ENCODE measurements at regions not wholly inside any gene's neighbourhood (a gene's known extent, or its start where the extent isn't known, plus 50 kb on each side); places are given as distances from the start of the nearest gene placed in this dataset.

DNA sequence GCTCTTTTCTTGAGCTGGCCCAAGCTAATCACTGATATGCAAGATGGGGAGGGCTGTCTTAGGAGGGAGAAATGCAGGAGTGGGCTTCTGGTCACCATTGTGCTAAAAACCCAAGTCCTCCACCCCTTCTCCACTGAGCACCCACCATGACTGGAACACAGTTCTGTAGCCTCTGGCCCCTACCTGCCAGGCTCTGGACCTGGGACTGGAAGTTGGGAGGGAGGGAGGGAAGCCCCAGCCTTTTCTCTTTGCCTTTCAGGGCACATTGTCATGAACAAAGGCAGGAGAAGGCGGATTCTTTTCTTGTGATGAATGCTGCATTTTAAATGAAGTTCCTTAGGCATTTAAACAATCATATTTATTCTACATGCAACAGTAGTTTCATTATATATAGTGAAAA lies 559.1 kb upstream of the TRPC7 start:
- no peak for TF ChIP-seq ZFX (IDR thresholded peaks at IDR 0.05; ENCODE audit: borderline replicate concordance)
- TF ChIP-seq, protein P1, sequence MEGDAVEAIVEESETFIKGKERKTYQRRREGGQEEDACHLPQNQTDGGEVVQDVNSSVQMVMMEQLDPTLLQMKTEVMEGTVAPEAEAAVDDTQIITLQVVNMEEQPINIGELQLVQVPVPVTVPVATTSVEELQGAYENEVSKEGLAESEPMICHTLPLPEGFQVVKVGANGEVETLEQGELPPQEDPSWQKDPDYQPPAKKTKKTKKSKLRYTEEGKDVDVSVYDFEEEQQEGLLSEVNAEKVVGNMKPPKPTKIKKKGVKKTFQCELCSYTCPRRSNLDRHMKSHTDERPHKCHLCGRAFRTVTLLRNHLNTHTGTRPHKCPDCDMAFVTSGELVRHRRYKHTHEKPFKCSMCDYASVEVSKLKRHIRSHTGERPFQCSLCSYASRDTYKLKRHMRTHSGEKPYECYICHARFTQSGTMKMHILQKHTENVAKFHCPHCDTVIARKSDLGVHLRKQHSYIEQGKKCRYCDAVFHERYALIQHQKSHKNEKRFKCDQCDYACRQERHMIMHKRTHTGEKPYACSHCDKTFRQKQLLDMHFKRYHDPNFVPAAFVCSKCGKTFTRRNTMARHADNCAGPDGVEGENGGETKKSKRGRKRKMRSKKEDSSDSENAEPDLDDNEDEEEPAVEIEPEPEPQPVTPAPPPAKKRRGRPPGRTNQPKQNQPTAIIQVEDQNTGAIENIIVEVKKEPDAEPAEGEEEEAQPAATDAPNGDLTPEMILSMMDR (IDR thresholded peaks at IDR 0.05): no peak

DNA sequence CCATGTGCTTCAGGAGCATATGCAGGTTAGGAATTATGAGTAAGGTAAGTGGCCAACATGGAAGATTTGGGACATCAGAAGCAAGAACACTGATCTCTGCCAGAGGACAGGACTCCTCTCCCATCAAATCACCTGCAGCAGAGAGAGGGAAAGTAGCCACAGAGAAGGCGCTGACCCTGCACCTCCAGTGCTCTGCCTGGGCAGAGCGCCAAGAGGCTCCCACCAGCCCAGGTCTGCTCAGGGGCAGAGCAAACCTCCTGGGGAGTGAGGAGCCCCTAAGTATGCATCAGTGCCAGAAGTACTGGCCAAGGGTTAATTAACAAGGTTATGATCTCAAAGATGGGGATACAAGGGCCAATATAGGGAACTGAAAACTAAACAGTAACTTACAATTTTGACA lies 545.3 kb upstream of the TRPC7 start:
- H3K27ac ChIP-seq: no peak overlapping the region
- no peak for TF ChIP-seq ZFX (IDR thresholded peaks at IDR 0.05; ENCODE audit: borderline replicate concordance)
- TF ChIP-seq, protein P1 (IDR thresholded peaks at IDR 0.05): no peak

More for the DNA sequence above, 559.1 kb upstream of the TRPC7 start:
- no peak overlapping the region for H3K27ac ChIP-seq

DNA sequence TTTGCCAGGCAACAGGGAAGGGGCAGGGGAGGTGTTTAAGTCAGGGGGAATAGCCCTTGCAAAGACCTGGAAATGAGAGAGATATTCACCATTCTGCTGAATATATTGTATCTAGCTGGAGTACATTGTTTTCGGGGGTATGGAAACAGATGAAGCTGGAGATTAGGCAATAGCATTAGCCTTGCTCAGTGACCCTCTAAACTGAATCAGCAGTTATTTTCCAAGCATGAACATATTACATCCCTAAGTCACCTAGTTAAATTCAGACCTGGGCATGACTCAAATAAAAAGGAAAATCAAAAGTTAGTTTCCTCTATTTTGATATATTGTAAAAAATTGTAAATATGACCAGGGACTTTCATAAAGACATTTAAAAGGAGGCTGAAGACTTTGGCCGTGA lies 544.6 kb upstream of the TRPC7 start:
- TF ChIP-seq, protein P1 (IDR thresholded peaks at IDR 0.05): no peak
- TF ChIP-seq ZFX (IDR thresholded peaks at IDR 0.05; ENCODE audit: borderline replicate concordance): no peak
- no peak overlapping the region for H3K27ac ChIP-seq

DNA sequence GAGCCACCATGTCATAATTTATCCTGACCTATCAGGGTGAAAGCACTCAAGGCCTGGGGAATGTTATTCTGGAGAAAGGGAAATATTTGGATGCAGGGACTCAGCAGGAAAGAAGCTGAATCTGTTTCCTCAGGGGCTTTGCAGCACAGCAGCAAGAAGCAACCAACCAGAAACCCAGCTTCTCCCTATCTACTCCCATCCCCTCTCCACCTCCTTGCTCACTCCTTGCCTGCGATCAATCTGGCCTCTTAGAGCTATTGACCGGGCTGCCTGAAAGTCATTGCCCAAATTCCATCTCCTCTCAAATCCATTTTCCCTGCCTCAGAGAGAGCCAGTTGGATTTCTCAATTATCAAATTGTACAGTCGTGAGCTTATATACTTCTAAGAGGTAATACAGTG lies 542.0 kb upstream of the TRPC7 start:
- TF ChIP-seq ZFX (IDR thresholded peaks at IDR 0.05; ENCODE audit: borderline replicate concordance): no peak
- TF ChIP-seq, protein P1 (IDR thresholded peaks at IDR 0.05): no peak
- no peak overlapping the region for H3K27ac ChIP-seq

DNA sequence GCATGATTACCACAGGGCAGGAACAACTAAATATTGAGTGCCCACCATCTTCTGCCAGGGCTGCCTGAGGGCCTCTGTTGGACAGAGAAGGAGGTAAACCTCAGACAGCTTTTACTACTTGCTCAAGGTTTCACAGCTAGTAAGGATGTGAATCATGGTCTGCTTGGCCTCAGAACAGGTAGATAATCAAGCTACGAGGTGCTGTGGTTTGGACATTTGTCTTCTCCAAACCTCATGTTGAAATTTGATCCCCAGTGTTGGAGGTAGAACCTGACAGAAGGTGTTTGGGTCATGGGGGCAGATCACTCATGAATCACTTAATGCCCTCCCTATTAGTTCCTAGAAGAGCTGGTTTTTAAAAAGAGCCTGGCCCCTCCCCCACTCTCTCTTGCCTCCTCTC lies 541.2 kb upstream of the TRPC7 start:
- H3K27ac ChIP-seq: no peak overlapping the region
- TF ChIP-seq, protein P1 (IDR thresholded peaks at IDR 0.05): no peak
- TF ChIP-seq ZFX (IDR thresholded peaks at IDR 0.05; ENCODE audit: borderline replicate concordance): no peak

DNA sequence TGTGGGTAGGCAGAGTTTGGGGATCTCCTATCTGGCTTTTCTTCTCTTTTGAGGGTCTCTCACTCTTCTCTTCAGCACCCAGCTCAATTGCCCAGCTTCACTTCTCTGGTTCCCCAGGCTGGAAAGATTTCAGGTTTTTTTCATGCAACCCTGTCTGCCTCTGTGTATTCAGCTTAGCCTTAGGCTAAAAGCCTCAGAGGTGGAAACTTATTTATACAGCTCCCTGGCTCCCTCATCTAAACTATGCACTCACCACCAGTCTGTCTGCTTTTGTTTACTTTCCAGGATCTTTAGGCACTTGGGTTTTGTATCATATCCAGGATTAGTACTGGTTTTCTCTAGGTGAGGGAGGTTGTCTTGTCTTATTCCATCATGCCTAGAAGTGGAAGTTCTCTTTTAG lies 540.2 kb upstream of the TRPC7 start:
- no peak overlapping the region for H3K27ac ChIP-seq
- no peak for TF ChIP-seq ZFX (IDR thresholded peaks at IDR 0.05; ENCODE audit: borderline replicate concordance)
- TF ChIP-seq, protein P1 (IDR thresholded peaks at IDR 0.05): no peak

DNA sequence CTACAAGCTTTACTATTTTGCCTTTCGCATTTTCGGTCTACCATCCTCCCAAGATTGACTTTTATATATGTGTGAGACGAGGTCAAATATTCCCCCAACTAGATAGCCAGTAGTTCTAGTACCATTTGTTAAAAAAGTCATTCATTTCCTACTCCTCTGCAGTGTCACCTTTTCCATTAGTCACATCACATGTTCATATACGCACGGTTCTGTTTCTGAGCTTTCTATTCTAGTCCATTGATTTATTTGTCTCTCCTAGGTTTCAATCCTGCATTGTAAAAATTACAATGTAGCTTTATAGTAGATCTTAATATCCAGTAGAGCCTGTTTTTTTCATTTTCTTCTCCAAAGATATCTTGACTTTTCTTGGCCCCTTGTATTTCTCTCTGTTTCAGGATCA lies 528.7 kb upstream of the TRPC7 start:
- H3K27ac ChIP-seq: no peak overlapping the region
- TF ChIP-seq ZFX (IDR thresholded peaks at IDR 0.05; ENCODE audit: borderline replicate concordance): no peak
- TF ChIP-seq, protein P1 (IDR thresholded peaks at IDR 0.05): no peak

All from 22Rv1 (cell line).